Occipital lobe (tissue), 1 donor: ENCODE measurements at regions not wholly inside any gene's neighbourhood (a gene's known extent, or its start where the extent isn't known, plus 50 kb on each side); places are given as distances from the start of the nearest gene placed in this dataset.
"Not testable (repeated sequence)": the region's sequence is repeated elsewhere in the genome, so short reads cannot be mapped to it uniquely, and the experiment has no call there.

Experiments used
- DNase-seq: peaks from one replicate; lab custom pipeline; 2025; lab: John Stamatoyannopoulos, UW

DNA sequence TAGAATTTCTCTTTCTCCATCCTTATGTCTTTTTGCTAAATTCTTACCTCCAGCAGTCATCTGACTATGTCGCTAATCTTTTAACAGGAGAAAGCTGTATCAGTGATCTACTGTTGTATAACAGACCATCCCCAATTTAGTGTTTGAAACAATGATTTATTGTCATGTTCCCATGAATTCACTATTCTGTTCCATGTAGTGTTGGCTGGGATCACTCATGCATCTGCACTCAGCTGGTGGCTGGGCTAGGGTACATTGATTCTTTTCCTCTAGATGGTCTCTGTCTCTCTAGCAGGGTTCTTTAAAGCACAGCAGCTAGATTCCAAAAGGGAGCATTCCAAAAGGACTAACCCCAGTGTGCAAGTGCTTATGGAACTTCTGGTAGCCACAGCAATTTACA, 184.2 kb upstream of the FANCL start:
- DNase-seq: no peak

DNA sequence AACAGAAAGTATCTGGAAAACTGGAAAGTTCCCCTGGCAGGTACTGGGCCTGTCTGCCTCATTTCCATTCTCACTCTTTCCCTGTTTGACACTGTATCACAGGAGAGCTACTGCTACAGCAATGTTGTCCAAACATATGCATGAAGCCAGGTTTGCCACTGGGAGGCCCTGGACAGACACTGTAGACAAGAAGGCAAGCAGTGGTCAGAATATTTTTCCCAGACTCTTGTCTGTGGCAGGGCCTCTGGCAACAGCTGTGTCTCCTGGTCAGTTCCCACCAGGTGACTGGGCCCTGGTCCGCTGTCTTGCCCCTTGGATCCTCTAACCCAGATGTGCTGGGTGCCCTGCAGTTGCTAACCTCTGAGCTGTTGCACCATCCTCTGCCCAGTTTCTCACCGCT, 178.9 kb upstream of the FANCL start:
- DNase-seq: no peak

DNA sequence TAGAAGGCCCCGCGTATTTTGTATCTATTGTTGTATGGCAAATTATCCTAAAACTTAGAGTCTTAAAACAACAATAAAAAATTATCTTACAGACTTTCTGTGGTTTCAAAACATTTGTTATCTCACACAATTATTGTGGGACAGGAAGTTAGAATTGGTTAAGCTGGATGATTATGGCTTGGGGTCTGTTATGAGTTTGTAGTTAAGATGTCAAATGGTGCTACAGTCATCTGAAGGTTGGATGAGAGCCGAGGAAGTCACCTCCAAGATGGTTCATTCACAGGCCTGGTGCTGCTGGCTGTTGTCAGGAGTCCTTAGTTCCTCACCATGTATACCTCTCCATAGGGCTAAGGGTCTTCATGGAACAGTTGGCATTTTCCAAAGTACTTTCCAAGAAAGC, 175.6 kb upstream of the FANCL start:
- no peak for DNase-seq

DNA sequence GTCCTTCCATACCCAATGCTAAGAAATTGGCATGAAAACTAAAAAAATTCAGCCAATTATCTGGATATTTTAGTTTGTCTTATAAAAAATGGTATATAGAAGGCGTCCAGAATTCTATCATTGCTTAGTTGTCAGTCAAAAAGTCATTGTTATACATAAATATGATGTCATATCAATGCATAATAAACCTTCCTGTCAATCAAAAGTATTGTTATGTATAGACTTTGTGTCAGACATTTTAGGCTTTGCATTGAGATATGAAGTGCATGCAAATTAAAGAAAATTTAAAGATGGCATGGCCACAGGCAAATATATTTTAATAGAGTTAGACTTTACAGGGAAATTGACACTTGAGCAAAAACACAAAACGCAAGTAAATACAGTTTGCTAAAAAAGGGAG, 173.4 kb upstream of the FANCL start:
- DNase-seq: no peak

DNA sequence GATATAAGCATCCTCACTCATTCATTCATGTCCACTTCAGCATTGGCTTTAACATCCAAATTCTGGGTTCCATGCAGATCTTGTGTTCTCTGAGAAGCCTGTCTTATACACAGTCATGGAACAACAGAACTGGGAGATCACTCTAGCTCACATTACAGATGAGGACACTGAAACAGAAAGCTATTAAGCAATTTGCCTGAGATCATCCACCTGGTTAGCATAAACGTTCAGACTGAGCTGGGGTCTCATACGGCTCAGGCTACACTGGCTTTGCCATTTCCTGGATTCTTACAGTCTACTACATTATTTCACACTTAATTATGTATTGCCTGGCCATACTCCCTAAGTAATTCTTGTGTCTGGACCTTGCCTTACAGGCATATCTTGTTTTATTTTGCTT, 169.4 kb upstream of the FANCL start:
- no peak for DNase-seq

DNA sequence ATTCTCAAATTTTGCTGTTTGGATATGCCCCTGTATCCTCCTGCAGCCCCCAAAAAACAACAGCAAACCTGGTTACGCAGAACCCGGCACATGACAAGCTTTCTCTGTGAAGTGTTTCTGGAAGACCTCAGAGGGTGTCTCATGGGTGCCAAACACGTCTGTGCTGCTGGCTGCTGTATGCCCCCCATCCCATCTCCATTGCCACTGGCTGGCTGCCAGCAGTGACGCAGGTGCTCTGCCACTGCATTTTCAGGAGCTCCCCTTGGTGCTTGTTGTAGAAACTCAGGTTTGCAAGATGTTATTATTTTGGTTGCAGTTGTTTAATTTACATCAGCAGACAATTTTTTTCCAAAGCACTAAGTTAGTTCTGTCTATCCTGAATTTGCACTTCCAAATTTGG, 166.4 kb upstream of the FANCL start:
- no peak for DNase-seq

DNA sequence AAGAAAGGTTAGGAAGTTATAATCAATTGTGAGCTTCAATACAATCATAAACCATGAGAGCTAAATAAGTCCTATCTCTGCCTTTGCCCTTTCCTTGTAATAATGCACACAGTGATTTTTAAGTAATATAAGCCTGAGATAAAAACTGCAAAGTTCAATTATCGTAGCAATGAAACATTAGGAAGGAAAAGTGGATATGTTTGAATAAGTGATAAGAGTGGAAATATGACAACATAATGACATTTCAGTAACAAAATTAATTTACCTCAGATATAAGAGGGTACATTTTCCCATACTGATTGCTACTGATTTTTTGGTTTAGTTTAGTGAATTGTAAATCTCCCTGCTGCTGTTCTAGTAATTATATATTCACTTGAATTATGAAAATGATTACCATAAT, 164.2 kb upstream of the FANCL start:
- no peak for DNase-seq

DNA sequence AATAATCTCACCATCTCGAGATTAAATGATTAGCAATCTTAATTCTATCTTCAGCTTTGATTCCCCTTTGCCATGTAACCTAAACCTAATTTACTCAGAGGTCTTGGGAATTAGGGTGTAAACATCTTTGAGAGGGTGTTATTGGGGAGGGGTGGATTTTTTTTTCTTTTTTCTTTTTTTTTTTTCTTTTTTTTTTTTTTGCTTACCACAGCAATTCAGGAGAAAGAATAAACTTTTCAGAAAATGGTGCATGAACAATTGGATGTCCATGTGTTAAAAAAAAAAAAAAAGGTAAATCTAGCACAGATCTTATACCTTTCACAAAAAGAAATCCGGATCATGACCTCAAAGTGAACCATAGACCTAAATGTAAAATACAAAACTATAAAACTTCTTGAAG, 160.8 kb upstream of the FANCL start:
- no peak for DNase-seq

DNA sequence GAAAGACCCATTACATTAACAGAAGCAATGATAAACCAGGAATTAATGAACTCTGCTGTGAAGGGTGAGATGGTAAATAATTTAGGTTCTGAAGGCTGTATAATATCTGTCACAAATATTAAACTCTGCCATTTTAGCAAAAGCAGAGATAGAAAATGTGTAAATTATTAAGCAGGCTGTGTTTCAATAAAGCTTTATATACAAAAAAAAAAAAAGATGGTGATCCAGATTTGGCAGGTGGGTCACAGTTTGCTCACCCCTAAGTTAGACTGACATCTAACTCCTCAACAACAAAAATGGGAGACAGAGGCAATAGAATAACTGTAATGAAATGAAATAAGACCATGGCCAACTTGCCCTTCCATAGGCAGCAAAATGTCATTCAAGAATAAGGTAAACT, 157.3 kb upstream of the FANCL start:
- DNase-seq: no peak

DNA sequence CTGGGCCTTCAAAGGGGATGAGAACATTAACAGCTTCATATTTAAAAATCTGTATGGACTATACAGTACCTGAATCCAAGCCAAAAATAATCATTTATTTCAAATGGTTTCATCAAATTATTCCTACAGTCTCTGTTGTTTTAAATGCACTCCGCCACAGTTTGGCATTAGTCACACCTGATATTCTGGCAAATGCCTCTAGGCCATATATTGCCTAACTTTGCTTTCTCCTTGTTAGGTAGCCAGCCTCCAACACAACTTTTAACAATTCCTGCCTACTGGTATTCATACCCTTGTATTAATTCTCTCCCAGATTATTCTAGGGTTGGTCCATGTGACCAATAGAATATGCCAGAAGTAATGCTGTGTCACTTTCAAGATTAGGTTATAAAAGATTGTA, 146.6 kb upstream of the FANCL start:
- no peak for DNase-seq

DNA sequence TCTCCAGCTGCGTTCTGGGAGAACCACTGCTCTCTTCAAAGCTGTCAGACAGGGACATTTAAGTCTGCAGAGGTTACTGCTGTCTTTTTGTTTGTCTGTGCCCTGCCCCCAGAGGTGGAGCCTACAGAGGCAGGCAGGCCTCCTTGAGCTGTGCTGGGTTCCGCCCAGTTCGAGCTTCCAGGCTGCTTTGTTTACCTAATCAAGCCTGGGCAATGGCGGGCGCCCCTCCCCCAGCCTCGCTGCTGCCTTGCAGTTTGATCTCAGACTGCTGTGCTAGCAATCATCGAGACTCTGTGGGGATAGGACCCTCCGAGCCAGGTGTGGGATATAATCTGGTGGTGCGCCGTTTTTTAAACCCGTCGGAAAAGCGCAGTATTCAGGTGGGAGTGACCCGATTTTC, 145.8 kb upstream of the FANCL start:
- not testable (repeated sequence) for DNase-seq

DNA sequence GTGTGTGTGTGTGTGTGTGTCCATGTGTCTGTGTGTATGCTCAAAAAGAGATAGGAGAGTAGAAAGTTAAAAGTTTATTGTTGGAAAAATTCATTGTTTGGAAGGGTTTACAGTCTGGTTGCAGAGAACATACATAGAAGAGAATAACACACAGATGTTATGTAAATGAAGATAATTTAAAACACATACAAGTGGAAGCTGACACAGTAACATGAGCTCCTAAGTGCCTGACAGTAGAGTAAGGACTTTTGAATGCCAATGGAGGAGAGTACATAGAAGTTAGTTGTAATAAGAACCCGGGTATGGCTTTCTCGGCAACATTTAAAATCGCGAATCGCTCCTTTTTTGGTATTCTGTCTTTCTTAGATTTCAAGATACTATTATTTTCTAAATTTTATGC, 137.0 kb upstream of the FANCL start:
- no peak for DNase-seq

DNA sequence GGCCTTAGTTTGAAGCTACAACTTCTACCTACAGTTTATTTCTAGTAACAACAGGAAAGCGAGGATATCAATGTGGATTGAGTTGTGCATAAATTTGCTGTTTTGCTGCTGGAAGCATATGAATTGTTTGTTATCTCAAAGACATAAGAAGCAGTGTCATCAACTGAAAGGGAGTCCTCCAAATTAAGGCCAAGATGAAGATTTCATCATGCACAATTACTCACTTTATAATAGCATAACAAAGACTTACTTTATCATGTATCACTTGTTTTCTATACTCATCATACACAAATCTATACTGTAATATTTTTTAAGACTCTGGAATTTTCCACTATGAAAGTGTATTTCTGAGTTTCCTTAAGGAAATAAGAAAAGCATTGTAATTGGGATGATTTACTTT, 136.1 kb upstream of the FANCL start:
- no peak for DNase-seq

DNA sequence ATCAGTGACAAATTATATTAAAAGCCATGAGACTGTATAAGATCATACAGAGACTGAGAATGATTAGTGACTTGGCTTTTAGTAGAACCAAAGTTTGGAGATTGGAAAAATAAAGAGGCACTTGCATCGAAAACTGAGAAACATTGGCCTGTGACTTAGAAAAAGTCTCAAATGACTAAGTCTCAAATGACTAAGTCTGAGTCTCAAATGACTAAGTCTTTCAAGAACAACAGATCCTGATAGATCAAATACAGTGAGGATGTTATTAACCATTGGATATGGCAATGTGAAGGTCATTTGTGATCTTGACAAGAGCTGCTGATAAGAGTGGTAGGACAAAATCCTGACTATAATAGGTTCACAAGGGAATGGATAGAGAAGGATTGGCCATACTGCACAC, 135.5 kb upstream of the FANCL start:
- DNase-seq: no peak

DNA sequence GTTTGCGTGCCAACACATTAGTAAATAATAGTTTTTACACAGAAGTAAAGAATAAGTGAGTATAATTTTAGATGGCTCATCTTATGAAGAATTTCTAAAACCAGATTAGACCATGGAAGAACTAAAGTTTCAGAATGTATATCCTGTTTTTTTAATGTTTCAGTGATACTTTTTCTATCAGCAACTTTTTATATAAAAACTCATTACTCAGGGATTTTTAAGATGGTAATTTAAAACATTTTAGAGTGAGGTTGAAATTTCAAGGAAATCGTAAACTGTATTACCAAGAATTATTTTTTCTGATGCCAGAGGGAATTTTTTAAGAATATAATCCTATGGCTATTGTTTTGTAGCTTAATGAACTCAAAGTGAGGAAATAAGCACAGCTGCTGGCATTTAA, 128.5 kb upstream of the FANCL start:
- DNase-seq: no peak

DNA sequence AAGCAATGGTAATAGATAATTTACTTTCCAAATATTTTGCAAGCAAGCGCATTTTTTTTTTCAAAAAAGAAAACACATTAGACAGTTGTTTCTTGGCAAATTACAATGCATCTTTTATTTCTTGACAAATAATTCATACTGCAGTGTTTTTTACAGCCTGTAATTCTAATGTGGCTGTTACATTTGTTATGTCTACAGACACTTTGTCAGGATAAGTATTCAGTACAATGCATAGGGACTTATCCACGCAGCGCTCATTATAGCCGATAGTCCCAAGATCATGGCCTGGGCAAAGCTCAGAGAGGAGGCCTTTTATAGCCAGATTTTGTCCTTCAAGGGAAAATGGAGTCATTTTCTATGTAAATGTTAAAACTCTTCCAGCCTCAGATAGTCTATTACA, 123.0 kb upstream of the FANCL start:
- no peak for DNase-seq

DNA sequence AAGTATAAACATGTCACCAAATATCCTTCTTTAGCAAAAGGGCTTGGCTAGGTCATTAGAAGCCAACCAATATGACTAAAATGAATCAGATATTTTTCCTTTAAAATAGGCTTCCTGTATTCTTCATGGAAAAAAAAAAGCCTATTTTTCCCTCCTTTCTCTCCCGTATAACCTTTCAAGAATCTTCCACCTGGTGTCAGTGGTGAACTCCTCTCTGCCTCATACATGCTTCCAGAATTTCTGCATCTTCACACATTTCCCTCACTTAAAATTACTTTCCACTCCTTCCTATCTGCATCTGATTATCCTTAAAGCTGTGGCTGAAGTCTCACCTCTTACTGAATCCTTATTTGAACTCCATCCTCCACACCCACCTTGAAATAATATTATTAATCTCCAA, 116.9 kb upstream of the FANCL start:
- DNase-seq: no peak

DNA sequence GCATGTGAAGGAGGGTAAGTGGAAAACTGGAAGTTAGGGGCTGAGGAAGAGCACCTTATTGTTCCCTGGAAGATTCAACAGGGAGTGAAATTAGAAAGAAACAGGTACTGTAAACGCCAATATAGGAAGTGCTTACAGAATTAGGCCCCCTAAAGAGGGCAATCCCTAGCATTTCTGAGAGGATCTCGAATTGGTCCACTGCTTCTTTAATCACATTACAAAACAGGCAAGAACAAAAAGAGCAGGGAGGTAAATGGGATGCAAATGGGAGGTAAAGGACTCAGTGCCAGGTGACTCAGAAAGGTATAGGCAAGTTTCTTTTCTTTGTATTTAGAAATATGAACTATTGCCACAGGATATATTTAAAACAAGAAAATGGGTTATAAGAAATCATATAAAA, 116.4 kb upstream of the FANCL start:
- no peak for DNase-seq

DNA sequence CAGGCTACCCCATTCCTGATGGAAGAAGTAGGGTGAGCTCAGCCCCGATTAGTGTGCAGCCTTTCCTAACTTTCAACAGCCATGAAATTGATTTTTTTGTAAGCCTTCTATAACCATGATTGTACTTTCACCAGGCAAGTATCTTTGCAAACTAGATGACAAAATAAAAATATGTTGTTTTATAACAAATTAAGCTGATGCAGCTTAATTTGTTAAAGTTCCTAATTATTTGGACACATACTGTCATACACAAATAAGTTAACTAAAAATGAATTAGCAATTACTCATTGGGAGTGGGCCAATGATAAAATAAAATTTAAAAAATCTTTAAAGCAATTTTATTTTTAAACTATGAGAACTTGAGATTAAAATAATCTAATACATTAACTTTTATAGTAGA, 113.1 kb upstream of the FANCL start:
- DNase-seq: no peak

DNA sequence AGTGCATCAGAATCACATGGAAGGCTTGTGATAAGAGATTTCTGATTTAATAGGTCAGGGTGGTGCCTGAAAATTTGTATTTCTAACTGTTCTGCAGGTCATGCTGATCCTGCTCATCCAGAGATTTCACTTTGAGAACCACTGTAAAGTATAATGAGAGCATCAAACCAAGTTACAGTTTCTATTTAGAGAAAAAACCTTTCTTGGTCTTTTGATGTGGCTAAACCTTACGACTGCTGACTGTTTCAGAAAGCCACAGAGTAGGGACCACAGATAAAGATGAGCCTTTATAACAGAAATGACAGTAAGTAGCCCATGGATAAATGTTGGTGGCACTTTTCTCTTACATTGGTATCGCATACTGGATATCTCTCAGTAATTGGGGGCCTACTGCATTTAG, 109.4 kb upstream of the FANCL start:
- no peak for DNase-seq

DNA sequence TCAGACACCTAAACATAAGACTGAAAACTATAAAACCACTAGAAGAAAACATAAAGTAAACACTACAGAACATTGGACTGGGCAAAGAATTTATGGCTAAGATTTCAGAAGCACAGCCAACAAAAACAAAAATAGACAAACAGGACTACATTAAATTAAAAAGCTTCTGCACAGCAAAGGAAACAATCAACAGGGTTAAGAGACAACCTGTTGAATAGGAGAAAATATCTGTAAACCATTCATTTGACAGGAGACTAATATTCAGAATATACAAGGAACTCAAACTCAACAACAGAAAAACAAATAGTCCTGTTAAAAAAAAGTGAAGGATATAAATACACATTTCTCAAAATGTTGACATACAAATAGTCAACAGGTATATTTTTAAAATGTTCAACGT, 106.7 kb upstream of the FANCL start:
- no peak for DNase-seq

DNA sequence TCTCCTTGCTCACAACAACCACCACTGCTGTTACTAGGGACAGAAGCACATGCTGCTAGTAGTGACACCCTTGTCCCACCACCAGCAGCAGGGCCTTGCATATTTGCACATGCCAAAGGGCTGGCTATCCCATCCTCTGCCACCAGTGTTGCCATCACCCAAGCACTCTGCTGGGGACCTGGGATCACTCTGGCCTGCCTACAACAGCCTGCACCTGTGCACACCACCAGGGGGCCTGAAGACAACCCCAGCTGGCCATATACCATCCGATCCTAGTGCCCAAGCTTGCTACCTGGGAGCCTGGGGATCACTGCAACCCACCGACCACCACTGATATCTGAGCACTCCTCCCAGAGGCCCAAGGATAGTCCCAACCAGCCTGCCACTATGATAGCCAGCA, 99.9 kb upstream of the FANCL start:
- no peak for DNase-seq

DNA sequence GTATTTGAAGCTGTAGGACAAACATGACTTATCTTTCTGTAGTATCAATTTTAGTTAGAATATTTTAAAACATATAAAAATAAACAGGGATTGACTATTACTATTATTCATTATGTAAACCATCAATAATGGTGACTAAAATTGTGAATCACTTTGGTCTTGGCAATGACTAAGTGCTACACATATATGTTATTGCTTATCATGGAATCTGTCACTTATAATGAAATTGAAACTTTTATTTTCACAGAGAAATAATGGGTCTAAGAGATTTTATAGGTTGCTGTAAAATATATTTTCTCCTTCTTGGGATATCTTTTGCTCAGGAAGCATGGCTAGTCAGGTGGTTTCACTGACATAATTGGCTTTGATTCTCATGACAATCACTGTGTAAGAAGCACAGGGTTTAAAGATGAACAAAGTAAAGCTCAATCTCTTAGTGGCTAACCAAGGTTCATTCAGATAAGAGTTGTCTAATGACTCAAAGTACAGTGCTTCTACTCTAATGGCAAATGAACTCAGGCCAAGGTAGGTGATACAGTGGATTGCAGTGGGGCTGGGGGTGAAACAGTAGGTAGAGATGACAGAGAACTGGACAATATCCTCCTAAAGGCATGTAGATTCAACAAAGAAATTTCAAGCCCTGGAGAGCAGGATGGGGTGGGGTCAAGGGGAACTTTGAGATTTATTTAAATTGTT, 98.6 kb upstream of the FANCL start:
- no peak for DNase-seq

DNA sequence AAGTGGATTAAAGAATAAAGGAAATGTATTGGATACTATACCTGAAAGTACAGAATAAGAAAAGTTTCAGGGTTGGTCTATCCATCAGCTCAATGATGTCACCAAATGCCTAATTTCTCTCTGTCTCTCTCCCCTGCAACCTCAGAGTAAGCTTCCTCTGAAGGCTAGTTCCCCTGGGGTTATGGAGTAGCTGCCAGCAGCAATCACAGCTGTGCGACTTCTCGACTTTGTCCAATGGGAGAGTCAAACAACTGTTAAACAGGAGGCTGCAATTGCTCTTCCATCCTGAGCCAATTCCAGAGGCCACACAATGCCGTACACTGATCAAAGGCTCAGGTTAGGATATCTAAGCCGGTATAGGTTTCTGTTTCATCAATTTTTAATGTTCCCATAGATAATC, 95.3 kb upstream of the FANCL start:
- no peak for DNase-seq
